ENCODE measurements at regions not wholly inside any gene's neighbourhood (a gene's known extent, or its start where the extent isn't known, plus 50 kb on each side); places are given as distances from the start of the nearest gene placed in this dataset.
A peak's percentile ranks its signal among the peaks of the same experiment; 100 is the strongest.
"Not testable (repeated sequence)": the region's sequence is repeated elsewhere in the genome, so short reads cannot be mapped to it uniquely, and the experiment has no call there.

DNA sequence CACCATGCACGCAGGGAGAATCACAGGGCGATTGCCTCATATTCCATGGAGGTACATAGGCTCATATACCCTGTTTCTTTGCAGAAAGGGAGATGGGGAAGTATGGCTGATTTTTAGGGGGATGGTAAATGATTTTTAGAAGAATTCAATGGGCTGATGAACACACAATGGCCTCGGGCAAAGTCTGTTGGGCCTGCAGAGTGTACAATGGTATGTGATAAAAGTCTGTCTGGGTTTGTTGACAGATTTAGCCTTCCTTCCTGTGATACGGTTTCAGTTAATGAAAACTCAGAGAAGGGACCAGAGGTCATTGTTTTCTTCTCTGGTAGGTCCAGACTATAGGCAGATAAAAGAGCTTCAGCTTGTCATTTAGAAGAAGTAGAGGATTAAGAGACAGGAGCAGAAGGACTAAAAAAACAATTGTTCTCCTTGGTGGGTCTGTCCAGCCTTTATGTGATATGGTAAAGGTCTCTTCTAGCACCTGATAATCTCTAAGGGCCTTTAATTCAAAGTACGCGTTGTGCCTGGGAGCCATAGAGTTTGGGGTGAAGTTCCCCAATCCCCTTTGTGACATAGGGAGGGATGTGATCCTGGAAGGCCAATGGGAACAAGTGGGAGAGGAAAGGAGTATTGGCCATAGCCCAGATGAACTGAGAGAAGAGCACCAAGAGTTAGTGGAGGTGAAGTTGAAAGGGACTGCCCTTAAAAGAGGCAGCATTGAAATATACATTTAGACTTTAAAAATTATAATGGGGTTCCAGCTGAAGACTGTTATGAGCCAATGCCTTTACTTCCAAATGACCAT is 107.5 kb upstream of the SERPINE2 start:
- DNase-seq (ENCODE audit: low read depth): no peak

DNA sequence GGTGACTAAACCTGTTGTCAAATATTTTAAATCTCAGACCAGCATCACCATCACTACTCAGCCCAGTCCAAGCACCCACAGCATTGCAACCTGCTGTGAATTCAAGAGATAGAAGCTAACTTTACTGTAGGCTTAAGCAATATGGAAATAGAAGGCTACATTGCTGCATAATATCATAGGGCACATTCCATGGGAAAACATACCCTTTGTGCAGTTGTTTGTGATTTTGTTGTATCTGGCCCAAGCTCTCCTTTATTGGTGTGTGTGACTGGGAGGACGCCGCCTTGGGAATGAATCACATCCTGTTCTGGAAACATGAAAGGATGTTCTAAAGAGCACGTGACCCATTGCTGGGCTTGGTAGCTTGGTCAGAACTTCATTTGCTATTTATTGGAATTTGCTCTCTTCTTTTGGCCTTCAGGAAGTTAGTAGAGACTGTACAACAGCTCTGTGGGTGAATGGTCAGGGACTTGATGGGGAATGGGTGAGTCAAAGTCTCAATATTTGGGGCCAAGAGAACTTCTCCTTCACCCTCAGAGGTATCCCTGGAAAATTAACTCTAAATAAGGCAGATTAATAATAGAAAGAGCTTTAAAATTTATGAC is 106.8 kb upstream of the SERPINE2 start:
- DNase-seq (ENCODE audit: low read depth): peak; percentile 75

DNA sequence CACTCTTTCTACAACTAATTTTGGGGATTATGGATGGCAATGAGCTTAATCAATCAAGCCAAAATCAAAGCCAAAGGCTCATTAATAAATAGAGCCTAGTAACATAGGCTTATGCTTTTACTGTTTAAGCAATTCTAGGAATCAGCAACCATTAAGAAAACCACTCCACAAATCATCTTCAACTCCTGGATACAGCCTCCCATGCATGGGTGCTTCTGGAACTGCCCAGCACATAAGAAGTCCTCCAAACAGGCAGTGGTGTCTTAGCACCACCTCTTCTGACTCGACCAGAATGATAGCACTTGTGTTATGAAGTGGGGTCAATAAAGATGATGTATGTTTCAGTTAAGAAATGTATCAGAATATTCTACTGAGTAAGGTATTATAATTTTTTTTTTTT is 104.4 kb upstream of the SERPINE2 start:
- no peak for DNase-seq (ENCODE audit: low read depth)

DNA sequence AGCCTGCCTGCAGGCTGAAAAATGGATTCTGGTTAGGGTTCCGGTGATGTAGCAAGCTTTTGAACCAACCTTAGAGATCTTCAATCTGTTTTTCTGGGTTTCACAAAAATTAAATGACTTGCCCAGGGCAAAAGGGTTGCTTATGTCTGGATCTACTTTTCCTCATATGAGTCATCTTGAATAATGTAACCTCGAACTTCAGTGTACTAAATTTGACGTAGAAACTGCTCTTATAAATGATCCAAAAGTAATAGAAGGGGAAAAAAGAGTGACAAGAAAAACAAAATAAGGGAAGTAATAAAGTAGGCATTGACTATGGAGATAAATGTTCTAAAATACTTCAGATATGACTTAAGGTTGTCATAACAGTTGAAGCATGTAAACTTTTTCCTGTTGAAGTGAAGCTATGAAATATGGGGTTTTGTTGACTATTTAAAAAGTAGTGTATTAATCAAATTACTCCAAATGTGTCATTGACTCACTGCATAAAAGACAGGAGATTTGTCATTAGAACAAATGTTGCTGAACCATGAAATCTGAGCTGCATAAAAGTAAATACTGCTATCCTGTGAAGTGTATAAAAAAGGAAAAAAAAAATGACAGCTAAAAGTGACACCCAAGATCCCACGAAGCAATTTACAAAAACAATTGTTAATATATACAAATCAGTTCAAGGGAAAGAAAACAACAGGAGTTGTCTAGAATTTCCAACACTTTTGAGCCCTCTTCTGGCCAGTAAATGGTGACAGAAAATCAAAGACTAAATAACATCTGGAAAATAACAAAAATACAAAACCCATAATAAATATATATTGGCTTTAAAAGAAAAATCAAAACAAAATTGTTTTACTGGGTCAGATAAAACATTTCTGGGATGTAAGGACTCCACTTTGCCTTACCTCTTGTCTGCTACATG is 103.6 kb upstream of the SERPINE2 start:
- no peak for DNase-seq (ENCODE audit: low read depth)

DNA sequence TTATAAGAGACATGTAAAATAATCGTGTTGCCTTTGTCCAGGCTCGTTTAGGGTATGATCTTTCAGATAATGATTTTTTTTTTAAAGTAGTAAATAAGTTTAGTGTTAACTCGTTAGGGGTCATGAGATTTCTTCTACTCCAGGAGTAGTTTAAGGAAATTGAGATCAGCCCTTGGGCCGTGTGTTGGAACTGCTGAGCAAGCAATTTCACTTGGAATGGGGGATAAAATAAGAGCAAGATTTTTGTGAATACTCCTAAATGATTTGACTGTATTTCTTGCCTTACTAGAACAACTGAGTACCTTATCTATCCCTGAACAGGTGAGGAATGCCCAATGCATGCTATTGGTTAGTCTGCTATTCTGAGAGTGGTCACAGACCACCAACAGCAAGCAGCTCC is 102.2 kb upstream of the SERPINE2 start:
- no peak for DNase-seq (ENCODE audit: low read depth)

DNA sequence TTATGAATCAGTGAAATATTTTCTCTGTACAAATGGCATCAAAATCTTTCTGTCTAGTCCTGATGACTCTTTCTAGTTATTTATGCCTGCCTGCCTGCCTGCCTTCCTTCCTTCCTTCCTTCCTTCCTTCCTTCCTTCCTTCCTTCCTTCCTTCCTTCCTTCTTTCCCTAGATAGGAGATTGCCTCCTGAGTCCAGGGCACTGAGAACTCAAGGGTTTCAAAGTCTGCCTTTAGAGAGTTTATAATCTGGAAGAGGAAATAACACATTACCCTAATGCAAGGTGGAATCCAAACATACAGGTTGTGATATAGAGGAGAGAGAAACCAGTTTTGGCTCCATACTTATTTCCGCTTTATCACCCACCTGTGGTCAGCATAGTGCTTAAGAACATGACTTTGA is 98.1 kb upstream of the SERPINE2 start:
- DNase-seq (ENCODE audit: low read depth): no peak

DNA sequence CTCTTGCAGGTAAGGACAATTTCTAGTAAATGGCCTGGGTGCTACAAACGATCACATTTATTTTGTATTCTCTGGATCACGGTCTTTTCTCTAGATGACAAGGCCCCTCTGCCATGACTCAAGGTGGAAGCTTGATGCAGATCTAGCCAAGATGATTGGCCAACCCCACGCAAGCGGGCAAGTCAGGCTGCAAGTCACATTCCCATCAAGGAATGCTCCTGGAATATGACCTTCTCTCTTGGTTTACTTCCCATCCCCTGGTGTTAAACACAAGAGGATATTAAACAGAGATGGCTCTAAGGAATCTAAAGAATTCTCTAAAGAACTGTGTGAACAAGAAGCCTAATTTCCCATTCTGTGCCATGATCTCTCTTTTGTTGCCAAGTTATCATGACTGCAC is 97.3 kb upstream of the SERPINE2 start:
- no peak for DNase-seq (ENCODE audit: low read depth)

DNA sequence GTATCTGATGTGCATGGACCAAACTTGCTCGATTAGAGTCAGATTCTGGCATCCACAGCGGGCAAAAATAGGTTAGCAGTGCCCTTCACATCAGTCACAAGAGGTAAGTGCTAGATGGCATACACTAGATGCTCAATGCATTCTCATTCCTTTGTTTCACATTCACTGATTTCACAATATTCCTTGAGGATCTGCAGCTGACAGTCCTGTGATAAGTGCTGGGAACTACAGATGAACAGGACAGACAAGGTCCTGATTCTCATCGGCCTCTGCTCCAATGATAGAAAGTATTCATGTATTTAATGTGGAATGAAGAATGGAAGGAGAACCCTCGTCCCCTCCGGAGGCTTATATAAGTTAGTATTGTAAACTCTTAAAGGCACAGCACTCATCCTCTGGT is 96.8 kb upstream of the SERPINE2 start:
- no peak for DNase-seq (ENCODE audit: low read depth)

DNA sequence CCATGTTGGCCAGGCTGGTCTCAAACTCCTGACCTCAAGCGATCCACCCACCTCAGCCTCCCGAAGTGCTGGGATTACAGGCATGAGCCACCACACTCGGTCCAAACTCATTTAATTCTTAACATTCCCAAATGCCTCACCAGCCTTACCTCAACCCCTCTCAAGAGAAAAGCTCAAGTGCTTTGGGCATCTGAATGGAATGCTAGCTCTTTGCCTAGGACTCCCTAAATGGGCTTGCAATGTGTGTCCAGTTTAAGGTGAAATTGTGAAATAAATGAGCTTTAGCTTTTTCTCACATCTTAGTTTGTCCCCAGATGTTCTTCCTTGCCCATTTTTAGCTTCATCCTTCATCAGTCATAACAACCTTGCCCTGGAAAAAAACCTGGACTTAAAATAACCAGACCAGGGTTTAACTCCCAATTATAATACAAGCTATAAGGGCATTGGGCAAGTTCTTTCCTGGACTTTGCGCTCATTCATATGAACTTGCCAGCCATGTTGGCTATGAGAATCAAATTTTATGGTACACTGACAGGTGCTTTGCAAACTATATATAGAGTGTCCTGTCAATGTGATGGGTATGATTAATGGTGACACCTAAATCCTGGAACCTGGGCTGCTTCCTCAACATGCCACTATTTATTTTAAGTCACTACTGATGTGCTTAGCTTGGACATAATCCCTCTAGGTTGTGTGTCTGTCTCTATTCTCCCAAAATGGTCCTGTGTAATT is 95.1 kb upstream of the SERPINE2 start:
- no peak for DNase-seq (ENCODE audit: low read depth)

DNA sequence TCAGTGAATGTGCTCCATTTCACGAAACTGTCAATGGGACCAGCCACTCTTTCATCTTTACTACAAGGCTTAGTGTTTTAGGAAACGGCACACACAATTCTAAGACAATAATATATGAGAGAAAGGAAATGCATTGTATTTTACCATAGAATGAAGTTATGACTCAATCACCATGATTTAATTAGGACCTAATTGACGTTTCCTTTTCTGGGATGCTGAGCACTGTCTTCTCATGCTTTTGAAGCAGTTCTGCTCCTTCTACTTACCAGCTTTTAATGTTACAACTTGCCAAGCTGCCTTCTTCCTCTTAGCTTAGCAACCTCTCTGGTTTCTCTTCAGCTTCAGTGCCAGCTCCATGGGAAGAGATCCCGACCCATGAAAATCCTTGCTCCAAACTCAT is 94.3 kb upstream of the SERPINE2 start:
- no peak for DNase-seq (ENCODE audit: low read depth)

DNA sequence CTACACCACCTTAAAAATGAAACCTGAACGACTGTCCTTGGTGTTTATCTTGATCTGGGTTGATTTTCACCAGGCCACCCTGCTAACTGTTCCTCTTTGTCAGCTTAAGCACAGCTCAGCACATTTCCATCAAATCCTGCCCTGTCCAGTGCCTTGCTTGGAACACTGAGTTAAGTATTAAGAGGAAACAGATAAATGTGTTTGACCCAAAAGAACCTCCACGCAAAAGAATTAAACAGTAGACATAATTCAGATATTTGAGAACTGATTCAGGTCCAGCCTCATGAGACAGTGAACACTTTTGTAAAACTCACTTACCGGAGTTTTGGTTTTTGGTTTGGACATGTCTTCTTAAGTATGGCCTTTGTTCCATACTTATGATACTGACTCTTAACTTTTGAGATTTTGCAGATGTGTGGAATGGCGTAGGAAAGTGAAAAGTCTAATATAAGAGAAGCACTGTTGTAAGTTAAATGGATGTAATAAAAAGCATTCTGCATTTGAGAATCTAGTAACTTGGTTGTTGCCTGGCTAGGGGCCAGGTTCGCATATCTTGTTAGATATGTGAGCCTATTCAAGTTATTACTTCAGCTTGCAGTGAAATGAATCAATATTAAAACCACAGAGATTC is 88.9 kb upstream of the SERPINE2 start:
- no peak for DNase-seq (ENCODE audit: low read depth)

DNA sequence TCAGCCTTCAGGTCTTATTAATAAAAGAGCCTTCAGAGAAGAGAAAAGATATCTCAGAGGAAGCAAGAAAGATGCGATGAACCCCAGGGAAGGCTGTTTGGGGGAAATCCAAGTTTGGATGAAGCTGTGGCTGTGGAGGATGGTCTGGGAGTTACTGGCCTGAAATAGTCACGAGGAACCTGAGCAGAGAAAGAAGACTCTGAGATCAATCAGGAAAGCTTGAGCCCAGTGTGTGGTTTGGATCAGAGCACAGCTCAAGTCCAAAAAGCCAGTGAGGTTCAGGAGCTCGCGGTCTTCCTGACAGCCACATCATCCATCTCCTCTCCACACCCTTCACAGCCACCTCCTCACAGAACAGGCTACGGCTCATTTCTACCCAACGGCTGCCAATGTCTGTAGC is 87.4 kb upstream of the SERPINE2 start:
- DNase-seq (ENCODE audit: low read depth): no peak

DNA sequence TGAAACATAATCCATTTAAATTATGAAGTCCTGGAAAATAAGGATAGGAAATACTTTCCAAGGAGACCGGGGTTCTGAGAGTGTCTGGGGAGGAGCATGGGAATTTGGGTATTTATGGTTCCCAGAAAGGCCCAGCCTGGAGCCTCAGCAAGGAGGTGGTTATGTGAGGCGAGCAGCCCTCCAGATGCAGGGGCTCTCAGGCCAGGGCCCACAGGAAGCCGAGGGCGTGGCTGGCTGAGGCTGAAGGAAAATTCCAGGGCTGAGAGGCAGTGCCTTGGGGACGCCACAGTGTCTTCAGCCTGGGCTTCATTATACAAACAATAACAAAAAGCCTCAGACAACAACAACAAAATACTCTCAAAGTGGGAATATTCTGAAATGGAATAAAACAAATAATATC is 86.9 kb upstream of the SERPINE2 start:
- DNase-seq (ENCODE audit: low read depth): no peak

DNA sequence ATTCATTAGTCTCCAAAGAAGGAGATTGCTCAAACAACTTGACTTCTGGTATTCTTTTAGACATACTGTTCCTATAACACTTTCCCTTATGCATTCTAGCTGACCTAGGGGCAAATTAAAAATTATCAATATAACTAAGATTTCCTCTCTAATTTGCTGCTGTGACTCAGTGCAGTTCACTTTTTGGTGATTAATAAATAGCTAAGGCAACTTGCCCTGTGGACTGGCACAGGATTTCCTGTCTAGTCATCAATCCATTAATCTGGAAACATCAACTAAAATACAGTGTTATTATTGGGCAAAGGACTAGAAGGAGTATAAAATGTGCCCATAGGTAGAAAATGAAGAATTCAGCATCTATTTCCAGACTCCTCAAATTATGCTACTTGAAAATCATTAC is 83.5 kb upstream of the SERPINE2 start:
- no peak for DNase-seq (ENCODE audit: low read depth)

DNA sequence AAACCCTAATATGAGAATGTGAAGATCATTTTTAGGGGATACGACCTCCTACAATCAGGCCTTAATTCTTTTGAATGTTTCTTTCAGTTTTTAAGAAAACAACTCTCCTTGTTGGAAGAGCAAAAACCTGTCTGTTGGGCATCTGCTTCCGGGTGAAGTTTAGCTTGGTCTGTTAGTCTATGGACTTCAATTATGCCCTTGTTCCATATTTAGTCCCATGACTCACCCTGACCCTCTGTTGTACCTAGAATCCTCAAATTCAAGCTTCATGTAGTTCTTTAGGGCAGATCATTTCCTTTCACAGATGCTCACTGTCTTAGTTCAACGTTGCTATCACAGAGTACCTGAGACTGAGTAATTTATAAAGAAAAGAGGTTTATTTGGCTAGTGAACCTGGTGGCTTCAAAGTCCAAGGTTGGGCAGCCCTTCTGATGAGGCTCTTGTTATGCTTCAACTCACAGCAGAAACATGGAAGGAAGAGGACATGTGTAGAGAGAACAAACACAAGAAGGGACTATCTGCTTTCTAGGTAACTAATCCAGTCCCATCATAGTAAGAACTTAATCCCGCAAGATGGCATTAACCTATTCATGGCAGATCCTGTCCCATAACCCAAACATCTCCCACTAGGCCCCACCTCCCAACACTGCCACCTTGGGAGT is 82.5 kb upstream of the SERPINE2 start:
- DNase-seq (ENCODE audit: low read depth): no peak

DNA sequence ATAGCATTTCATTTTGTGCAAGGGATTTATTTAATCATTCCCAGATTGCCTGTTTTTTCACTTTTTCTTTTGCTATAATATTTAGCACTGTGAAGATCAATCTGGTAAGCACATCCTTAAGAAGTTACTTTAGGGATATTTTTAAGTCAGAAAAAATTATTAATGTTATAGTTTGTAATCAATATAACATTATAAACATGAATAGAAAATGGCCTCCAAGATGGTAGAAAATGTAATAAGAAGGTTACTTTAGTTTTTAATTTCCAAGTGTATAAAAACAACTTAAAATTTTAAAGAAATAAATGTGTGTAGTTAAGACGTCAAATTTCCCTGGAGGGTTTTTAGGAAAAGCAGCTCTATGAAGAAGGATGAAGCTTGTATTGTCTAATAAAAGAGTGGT is 81.9 kb upstream of the SERPINE2 start:
- no peak for DNase-seq (ENCODE audit: low read depth)

DNA sequence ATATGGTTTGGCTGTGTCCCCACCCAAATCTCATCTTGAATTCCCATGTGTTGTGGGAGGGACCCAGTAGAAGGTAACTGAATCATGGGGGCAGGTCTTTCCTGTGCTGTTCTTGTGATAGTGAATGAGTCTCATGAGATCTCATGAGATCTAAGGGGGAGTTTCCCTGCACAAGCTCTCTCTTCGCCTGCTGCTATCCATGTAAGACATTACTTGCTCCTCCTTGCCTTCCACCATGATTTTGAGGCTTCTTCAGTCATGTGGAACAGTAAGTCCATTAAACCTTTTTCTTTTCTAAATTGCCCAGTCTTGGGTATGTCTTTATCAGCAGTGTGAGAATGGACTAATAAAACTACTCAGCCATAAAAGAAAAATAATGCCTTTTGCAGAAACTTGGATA is 80.8 kb upstream of the SERPINE2 start:
- DNase-seq (ENCODE audit: low read depth): not testable (repeated sequence)

DNA sequence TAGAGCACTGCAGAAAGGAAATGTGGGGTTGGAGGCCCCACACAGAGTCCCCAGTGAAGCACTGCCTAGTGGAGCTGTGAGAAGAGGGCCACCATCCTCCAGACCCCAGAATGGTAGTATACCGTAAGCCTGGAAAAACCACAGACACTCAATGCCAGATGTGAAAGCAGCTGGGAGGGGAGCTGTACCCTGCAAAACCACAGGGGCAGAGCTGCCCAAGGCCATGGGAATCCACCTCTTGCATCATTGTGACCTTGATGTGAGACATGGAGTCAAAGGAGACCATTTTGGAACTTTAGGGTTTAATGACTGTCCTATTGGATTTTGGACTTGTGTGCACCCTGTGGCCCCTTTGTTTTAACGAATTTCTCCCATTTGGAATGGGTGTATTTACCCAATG is 75.3 kb upstream of the SERPINE2 start:
- no peak for DNase-seq (ENCODE audit: low read depth)

DNA sequence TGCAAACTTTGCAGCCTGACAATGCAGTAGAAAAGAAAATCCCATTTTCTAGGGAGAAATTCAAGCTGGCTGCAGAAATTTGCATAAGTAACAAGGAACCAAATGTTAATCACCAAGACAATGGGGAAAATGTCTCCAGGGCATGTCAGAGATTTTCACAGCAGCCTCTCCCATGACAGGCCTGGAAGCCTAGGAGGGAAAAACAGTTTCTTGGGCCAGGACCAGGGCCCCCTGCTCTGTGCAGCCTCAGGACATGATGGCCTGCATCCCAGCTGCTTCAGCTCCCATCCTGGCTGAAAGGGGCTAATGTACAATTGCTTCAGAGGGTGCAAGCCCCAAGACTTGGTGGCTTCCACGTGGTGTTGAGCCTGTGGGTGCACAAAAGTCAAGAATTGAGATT is 74.8 kb upstream of the SERPINE2 start:
- not testable (repeated sequence) for DNase-seq (ENCODE audit: low read depth)

DNA sequence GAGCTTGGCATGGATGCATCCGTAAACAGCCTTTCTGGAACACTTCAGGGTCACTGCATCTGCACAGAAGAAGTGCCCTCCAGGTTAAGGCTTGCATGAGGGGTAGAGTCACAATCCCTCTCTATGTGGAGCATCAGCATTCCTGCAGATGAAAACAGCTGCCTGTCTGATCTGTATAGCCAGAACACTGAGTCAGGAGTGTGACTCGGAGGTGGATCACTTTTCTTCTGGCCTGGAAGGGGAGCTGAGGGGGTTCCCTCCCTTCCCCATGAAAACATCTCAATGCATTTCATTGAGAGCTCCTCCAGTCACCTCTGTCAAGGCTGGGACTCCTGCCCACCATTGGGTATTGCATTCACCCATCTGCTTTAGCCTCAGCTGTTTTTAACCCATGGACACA is 72.5 kb upstream of the SERPINE2 start:
- DNase-seq (ENCODE audit: low read depth): no peak

DNA sequence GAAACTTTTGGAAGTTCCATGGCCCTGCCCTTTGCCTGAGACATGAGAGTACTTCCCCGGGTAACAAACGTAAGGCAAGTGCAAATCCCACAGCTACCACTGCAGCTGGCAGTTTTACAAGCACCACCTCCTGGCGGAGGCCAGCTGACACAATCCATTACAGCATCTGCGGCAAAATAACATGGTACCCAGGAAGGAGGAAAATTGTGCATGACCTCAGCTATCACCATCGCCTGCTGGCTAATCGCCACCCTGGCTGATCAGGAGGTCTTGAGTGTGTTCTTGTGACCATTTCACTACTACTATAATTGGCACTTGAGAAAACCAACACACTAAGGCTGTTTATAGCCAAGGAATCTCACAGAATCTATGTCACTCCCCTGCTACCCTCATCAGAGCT is 71.7 kb upstream of the SERPINE2 start:
- no peak for DNase-seq (ENCODE audit: low read depth)

Data from non-pigmented ciliary epithelial cell (primary cell).